Activated T-cell treated with anti-CD3 and anti-CD28 coated beads, Interleukin-2, amount 50 U/mL, for 72 hours (primary cell): ENCODE measurements at regions not wholly inside any gene's neighbourhood (a gene's known extent, or its start where the extent isn't known, plus 50 kb on each side); places are given as distances from the start of the nearest gene placed in this dataset.

ENCODE experiments used
- ATAC-seq, 2 donors: fragments of 150-1000 bp; cut with Tn5 transposase; replicated peaks in 1 of 2; 2 replicates each; pipeline ENCODE4 v1.10.0; 2021; ENCODE audit warnings: moderate library complexity in 2 of 2, mild to moderate bottlenecking in 1 of 2
- DNase-seq, 2 donors: peaks; one replicate each; pipeline ENCODE4 v3.0.0; 2021 to 2022; ENCODE audit warnings: mixed read lengths in 1 of 2
- H3K27ac Mint-ChIP-seq: one replicate; pipeline ENCODE4 v1.8.0; 2022; ENCODE audit warnings: mild to moderate bottlenecking, moderate library complexity, mixed read lengths
- H3K27me3 Mint-ChIP-seq: one replicate; pipeline ENCODE4 v1.8.0; 2022; ENCODE audit warnings: low read depth, mixed read lengths
- H3K36me3 Mint-ChIP-seq, 2 donors: one replicate each; pipeline ENCODE4 v1.8.0; 2022; ENCODE audit warnings: mixed read lengths in 2 of 2, mild to moderate bottlenecking in 1 of 2; ENCODE audit not compliant: insufficient read depth in 2 of 2
- H3K4me1 Mint-ChIP-seq: one replicate; pipeline ENCODE4 v1.8.0; 2022; ENCODE audit warnings: low read depth, mixed read lengths
- H3K4me3 Mint-ChIP-seq, 2 donors: one replicate each; pipeline ENCODE4 v1.8.0; 2022; ENCODE audit warnings: mild to moderate bottlenecking in 2 of 2, mixed read lengths in 2 of 2, moderate library complexity in 2 of 2
- H3K9me3 Mint-ChIP-seq, 2 donors: one replicate each; pipeline ENCODE4 v1.8.0; 2022; ENCODE audit warnings: mixed read lengths in 2 of 2

GRCh38 chr11:59271811-59272327, 59.1 kb upstream of the MPEG1 start:
- no peak for DNase-seq
- H3K4me3 Mint-ChIP-seq = no peak overlapping the region
- peaks cover 16% of the 10 kb centered on the region for H3K4me1 Mint-ChIP-seq
- ATAC-seq = no peak
- no peaks in the 10 kb centered on the region for H3K9me3 Mint-ChIP-seq
- no peaks in the 10 kb centered on the region for H3K36me3 Mint-ChIP-seq
- H3K27me3 Mint-ChIP-seq = no peaks in the 10 kb centered on the region
- no peak overlapping the region for H3K27ac Mint-ChIP-seq

DNA sequence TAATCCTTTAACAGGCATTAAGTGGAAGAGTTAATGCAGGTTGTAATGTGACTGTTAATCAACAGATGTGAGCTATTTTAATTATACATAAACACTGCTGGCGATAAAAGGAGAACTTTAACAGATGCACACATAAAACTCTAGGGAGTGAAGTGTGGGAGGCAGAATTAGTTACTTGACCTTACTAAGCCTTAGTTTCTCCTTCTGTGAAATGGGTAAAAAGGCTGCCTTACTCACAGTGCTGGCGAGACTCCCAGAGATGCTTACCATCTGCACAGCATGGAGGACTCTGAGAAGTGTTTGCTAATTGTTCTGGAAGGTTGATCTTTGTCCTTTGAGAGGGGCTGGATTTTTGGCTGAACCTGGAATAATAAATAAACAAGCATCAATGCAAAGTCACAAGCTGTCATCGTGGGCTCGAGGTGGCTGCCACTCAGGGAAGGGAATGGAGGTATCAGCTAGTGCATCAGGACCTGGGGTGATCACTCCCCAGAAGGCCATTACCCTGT, 58.6 kb upstream of the MPEG1 start:
- no peak overlapping the region for H3K4me3 Mint-ChIP-seq
- H3K27me3 Mint-ChIP-seq = no peaks in the 10 kb centered on the region
- no peak overlapping the region for H3K27ac Mint-ChIP-seq
- ATAC-seq = no peak
- no peaks in the 10 kb centered on the region for H3K36me3 Mint-ChIP-seq
- no peak for DNase-seq
- peaks cover 16% of the 10 kb centered on the region for H3K4me1 Mint-ChIP-seq
- no peaks in the 10 kb centered on the region for H3K9me3 Mint-ChIP-seq

GRCh38 chr11:59267736-59268475, 55.2 kb upstream of the MPEG1 start:
- Mint-ChIP-seq H3K27me3 (no peaks in the 10 kb centered on the region), H3K27ac (no peak overlapping the region), H3K4me3 (no peak overlapping the region), H3K36me3 (no peaks in the 10 kb centered on the region), H3K9me3 (no peaks in the 10 kb centered on the region), H3K4me1 (peaks cover 6% of the 10 kb centered on the region)
- no peak for DNase-seq
- no peak for ATAC-seq

DNA sequence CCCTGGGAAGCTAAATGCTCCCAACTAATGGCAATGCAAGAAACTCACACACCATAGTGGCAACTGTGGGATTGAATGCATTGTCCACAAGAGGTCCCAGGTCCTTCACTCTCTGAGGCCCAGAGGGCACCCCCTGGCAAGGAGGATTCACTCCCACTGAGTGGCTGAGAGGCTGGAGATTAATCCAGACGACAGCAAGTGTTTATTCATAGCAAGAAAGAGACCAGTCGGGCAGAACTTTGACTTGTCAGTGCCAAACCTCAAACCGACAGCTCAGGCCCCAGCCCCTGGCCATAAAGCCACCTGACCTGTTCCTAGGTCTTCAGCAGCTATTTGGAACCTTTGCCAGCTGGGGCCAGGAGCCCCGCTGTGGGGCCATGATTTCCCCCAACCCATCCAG, 54.5 kb upstream of the MPEG1 start:
- Mint-ChIP-seq H3K9me3 (no peaks in the 10 kb centered on the region), H3K4me1 (no peaks in the 10 kb centered on the region), H3K4me3 (no peak overlapping the region), H3K36me3 (no peaks in the 10 kb centered on the region), H3K27me3 (no peaks in the 10 kb centered on the region), H3K27ac (no peak overlapping the region)
- DNase-seq = no peak
- ATAC-seq = no peak

GRCh38 chr11:59266491-59266890, 53.8 kb upstream of the MPEG1 start:
- Mint-ChIP-seq H3K36me3 (no peaks in the 10 kb centered on the region), H3K9me3 (no peaks in the 10 kb centered on the region), H3K4me1 (no peaks in the 10 kb centered on the region), H3K4me3 (no peak overlapping the region), H3K27ac (no peak overlapping the region), H3K27me3 (no peaks in the 10 kb centered on the region)
- no peak for ATAC-seq
- no peak for DNase-seq

DNA sequence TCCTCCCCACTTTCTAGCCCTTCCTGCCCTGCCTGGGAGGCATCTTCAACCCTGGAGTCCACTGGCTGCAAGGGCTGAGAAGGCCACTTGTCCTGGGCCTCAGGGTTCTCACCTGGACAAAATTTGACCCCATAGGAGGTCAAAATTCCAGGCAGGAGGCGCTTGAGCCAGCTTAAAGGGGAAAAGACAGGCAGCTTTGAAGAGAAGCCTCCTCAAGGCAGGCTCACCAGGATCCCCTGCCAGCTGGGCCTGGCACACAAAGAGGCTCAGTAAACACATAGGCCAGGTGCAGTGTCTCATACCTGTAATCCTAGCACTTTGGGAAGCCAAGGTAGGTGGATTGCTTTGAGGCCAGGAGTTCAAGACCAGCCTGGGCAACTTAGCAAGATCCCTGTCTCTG, 53.0 kb upstream of the MPEG1 start:
- DNase-seq (no peak), ATAC-seq (no peak)
- H3K27me3 Mint-ChIP-seq = no peaks in the 10 kb centered on the region
- H3K27ac Mint-ChIP-seq = no peak overlapping the region
- no peaks in the 10 kb centered on the region for H3K36me3 Mint-ChIP-seq
- H3K4me3 Mint-ChIP-seq = no peak overlapping the region
- H3K9me3 Mint-ChIP-seq = no peaks in the 10 kb centered on the region
- H3K4me1 Mint-ChIP-seq = no peaks in the 10 kb centered on the region

GRCh38 chr11:59264736-59265135, 52.0 kb upstream of the MPEG1 start:
- Mint-ChIP-seq H3K36me3 (no peaks in the 10 kb centered on the region), H3K4me1 (no peaks in the 10 kb centered on the region), H3K9me3 (no peaks in the 10 kb centered on the region), H3K4me3 (no peak overlapping the region), H3K27me3 (no peaks in the 10 kb centered on the region), H3K27ac (no peak overlapping the region)
- DNase-seq = no peak
- no peak for ATAC-seq

GRCh38 chr11:59263225-59263894, 50.6 kb upstream of the MPEG1 start:
- no peak overlapping the region for H3K27ac Mint-ChIP-seq
- no peaks in the 10 kb centered on the region for H3K27me3 Mint-ChIP-seq
- H3K4me1 Mint-ChIP-seq = no peaks in the 10 kb centered on the region
- no peaks in the 10 kb centered on the region for H3K9me3 Mint-ChIP-seq
- no peak for ATAC-seq
- no peak overlapping the region for H3K4me3 Mint-ChIP-seq
- DNase-seq = peak in 1 of 2 donors; percentile 12
- no peaks in the 10 kb centered on the region for H3K36me3 Mint-ChIP-seq
